ENCODE measurements at regions not wholly inside any gene's neighbourhood (a gene's known extent, or its start where the extent isn't known, plus 50 kb on each side); places are given as distances from the start of the nearest gene placed in this dataset.
"Not testable (repeated sequence)": the region's sequence is repeated elsewhere in the genome, so short reads cannot be mapped to it uniquely, and the experiment has no call there.

DNA sequence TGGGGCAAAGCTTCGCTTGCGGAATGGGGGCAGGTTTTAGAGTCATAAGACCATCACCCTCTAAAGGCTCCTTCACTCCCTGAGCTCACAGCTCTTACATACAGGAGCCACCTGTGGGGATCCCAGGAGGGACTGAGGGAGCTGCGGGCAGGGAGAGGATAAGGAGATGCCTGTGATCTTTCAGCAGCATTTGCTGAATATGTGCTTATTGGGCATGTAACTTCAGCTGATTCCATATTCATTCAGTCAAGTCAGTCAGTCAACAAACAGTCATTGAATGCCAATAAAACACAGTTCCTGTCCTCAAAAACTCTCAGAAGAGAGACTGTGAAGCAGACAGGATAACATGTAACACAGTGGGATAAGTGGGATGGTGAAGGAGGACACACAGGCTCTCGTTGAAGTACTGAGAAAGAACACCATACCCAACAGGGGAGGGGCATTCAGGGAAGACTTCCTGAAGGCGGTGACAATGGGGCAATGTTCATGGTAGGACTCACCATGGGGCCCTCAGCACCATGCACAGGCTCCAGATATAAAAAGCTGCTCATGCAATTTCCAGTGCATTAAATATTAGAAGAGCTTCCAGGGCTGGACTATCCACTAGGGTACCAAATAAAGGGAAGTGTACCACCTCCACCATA is 240.9 kb downstream of the UACA start:
- no peak for DNase-seq

DNA sequence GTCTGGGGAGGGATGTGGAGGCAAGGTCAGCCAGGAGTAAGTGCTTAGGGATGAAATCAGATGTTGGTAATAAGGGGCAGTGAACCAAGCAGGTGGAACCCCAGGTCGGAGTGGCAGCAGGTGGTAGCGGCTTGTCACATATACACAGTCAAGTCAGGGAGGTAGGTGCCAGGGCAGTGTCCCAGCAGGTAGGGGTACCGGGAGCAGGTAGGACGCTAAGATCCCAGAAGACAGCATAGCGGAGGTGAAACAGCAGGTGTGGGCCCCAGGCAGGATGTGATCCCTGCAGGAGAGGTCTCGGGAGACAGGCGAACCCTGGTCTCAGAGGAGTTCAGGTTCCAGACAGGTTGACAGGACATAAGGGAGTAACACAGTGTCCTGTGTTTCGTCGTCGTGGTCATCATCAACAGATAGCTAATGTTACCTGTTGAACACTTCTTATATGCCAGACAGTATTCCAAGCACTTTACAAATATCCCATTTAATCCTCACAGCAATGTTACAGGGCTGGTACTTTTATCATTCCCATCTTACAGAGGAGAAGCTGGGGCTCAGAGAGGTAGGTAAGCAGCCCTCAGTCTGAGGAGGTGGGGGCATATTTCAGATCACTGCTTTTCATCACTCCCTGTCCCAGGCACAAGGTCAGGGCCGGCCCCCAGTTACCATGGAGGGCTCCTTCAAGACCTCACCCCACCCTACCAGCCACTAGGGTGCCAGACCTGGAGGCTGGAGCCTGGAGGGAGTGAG is 241.6 kb downstream of the UACA start:
- no peak for DNase-seq

DNA sequence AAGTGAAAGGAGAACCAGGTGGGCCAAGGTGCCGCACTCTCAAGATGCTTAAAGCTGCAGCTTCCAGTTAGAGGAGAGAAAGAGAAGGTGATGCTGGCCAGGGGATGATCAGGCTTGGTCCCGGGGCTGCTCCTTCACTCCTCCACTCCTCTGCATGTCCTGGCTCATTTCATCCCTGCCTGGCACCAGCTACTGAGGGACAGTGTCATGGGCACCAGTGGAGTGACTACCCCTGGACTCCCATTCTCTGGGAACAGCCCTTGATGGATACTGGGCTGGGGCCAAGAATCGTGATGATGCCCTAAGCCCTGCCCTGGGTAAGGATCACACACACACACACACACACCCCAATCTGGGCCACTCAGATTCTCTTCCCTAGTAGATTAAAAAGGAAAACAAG is 243.7 kb downstream of the UACA start:
- DNase-seq = no peak

DNA sequence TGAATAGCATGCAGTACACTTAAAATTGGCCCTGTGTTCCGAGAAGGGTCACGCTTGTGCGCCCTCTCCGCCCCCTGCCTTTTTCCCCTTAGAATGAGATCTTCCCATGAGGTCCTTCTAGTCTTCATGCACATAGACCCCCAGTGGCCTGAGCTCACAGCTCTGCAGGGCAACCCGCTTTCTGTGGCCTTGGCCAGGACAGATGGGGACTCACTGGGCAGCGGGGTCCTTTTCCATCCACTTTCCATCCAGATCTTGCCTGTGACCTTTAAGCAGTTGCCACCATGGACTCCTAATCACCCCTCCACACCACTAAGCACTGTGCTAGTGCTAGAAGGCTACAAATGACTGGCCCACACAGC is 244.4 kb downstream of the UACA start:
- DNase-seq = no peak

DNA sequence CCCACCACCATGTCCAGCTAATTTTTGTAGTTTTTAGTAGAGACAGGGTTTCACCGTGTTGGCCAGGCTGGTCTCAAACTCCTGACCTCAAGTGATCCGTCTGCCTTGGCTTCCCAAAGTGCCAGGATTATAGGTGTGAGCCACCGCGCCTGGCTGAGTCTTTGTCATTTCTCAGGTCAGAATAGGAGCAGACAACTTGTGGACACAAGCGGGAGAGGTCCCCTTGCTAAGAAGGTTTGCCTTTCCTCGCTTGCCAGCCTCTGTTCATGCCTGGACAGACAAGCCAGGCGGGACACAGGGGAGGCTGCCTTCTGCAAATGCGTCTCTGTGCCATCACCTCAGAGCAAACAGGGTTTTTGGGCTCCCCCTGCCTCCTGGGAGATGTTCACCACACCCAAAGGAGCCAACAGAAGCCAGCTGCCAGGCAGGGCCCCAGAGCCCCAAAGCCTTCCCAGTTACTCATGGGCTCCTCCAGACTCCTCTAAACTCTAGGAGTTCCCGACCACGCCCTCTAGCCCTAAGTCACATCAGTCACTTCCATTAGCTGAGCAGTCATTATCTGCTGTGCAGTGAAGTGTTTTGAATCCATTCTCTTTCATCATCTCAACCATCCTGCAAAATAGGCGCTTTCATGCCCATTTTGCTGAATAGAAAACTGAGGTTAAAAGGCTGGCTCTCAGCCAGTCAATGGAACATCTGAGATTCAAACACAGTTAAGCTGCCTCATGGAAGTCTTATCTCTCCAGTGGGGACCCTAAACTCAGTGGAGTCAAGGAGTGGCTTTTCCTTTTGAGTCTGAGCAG is 245.0 kb downstream of the UACA start:
- DNase-seq = no peak

DNA sequence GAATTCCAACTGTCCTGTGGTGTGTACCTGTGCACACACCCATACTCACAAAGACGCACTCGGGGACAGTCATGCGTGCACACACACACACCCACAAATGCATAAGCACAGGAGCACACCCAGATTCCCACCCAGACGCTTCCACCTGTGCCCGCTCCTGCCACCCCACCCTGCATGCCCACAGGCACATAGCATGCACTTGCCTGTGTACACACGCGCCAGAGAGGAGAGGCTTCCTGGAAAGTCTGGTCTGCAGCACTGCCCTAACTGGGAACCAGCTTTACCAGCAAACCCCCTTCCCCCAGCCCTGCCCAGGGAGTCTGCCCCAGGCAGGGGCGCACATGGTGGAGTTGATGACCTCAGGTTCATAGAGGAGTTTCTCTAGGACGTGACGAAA is 246.2 kb downstream of the UACA start:
- no peak for DNase-seq

DNA sequence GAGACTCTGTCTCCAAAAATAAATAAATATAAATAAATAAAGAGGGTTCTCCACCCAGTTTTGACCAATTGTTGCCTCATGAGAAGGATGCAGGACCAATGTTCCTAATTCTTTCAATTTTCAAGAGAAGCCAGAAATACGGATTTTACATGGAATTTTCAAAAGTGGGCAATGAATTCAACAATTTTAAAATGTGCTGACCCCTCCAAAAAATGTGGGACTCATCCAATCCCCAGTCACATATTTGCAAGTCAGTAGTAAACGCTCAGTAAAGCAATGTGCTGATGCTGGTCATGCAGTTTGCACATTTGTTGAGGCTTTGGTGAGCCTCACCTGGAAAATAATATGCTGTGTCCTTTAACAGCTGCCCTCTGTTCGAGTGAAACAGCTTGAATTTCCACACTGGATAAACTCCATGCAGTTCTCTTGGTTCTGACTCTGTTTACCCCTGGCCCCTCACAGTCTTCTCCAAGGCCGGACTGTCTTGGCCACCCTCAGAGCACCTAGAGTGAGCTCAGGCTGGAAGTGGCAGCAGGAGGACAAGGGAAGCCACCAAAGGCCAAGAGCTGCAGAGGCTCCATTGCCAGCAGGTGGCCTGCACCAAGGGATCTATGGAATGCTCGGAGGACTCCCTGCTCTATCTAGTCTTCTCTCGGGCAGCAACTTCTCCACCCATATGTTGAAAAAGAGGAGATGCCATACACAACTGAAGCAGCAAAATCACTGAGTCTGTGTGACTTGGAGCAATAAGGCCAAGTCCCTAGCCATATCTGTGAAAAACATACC is 246.8 kb downstream of the UACA start:
- no peak for DNase-seq

DNA sequence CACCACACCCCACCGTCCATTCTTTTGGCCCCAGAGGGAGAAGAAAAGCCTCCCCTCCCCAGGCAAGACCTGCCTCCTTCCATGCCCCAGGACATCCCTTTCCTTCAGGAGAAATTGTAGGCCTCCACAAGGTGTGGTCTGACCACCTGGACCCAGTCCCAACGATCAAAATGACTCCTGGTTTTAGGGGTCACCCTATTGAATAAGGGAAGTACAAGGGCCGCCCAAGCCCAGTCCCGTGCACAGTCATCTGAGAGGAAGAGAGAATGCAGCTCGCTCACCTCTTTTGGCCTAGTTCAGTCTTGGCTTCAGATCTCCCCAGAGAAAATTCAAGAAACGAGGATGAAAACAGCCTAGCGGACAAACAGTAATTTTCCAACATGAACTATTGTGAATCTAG is 249.1 kb downstream of the UACA start:
- no peak for DNase-seq

DNA sequence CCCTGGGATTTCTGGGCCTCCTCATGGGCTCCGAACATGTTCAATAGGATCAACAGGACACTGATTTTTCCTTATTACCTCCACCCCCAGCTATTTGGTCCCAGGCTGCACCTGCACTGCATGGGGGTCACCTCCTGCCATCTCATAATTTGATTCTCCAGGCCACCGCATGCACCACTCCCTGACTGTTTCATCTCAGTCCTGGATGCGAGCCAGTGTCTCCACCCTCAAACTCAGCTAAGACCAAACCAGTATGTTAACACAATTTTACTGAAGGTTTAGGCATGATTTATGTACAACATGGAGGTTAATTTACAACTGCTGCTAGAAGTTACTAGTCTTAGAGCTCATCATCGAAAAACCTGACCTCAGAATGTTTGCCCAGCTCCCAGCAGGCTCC is 249.5 kb downstream of the UACA start:
- DNase-seq = no peak

DNA sequence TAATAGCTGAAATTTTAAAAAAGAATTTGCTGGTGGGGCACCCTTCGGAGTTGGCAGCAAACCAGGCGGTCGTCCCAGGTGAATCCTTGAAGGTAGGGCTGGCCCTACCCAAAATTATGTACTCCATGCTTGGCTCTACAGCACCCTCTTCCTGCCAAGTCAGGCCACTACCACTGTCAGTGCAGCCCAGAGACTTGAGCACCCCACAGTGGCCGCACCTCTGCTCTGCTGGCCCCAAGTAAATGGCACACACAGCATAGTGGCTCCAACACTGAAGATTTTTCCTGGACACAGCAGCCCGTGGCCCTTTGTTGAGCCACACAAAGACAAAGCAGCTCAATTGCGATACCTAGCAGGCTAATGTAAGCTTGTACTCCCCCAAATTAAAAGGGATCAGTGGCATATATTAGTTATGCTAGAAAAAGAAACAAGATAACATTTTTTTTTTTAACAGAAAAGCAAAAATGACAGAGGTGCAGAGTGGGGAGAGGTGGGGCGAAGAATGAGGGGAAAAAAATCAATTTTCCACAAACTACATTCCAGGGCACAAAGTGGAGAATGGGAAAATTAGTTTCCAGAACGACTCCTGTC is 250.5 kb downstream of the UACA start:
- no peak for DNase-seq

DNA sequence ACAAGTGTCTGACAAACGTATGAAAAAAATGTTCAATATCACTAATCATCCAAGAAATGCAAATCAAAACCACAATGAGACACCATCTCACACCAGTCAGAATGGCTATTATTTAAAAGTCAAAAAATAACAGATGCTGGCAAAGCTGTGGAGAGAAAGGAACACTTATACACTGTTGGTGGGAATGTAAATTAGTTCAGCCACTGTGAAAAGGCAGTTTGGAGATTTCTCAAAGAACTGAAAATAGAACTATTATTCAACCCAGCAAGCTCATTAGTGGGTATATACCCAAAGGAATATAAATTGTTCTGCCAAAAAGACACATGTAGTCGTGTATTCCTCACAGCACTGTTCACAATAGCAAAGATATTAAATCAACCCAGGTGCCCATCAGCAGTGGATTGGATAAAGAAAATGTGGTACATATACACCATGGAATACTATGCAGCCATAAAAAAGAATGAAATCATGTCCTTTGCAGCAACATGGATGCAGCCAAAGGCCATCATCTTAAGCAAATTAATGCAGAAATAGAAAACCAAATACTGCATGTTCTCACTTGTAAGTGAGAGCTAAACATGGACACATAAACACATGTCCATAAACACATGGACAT is 251.3 kb downstream of the UACA start:
- DNase-seq = not testable (repeated sequence)

DNA sequence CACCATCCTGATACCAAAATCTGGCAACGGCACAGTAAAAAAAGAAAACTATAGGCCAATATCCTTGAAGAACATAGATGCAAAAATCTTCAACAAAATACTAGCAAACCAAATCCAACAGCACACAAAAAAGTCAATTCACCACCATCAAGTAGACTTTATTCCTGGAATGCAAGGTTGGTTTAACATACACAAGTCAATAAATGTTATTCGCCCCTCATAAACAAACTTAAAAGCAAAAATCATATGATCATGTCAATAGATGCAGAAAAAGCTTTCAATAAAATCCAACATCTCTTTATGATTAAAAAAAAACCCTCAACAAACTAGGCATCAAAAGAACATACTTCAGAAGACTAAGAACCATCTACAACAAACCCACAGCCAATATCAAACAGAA is 252.9 kb downstream of the UACA start:
- DNase-seq = no peak

DNA sequence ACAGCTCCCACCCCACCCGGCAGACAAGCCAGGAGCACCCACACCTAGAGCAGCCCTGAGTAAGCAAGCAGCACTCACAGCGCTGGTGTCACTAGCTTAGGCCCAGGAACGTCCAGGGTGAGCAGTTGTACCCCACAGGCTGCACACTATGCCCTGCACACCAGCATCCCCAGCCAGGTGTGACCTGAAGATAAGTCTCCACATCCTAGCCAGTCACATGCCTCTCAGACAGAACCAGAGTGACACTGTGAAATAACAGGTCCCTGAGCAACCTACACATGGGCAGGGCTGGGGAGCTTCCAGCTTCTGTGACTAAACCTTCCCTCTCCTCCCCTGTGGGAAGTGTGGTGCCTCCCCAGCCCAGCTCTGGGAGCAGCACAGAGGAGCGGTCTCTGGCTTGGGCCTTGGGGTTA is 253.6 kb downstream of the UACA start:
- DNase-seq = no peak

DNA sequence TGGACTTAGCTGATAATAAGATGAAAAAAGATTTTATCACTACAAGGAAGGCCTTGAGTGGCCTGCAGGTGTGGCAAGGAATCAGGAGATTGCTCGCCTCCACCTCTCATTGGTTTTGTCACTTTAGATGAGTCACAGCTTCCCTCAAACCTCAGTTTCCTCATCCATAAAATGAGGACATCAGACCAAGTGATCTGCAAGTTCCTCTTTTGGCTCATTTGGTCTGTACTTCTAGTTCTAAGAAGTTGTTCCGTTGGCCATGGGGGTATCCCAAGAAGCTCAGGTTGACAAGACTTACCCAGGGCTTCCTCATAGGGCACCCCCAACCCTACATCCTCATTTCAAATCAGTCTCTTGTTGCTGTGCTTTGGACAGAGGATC is 254.1 kb downstream of the UACA start:
- no peak for DNase-seq

DNA sequence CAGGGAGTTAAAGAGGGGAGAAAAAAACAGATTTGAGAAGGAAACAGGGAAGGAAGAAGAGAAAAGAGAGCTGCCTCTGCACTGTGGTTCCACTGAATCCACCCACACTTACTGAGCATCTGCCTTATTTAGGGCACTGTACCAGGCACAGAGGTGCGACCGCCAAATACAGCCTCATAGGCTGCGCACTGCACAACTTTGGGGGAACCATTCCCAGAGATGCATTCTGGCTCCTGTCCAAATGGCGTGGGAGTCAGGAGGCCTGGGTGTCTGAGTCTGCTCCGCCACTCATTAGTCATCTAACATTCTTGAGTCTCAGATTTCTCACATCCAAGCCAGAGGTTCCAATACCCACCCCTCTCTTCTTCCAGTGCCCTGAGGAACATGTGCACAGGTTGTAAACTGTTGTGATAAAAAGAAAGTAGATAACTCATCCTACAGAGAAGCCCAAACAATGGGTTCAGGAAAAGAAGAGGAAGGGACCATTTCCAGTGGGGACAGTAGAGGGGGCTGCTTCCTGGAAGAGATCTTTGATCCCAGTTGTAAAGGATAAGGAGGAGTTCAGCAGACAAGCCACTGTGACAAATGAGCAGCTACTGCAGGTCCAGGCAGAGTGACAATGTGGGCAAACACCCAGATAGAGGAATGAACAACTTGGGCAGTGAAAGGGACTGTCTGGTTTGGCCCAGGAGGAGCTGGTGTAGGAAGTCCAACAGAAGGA is 254.6 kb downstream of the UACA start:
- no peak for DNase-seq

DNA sequence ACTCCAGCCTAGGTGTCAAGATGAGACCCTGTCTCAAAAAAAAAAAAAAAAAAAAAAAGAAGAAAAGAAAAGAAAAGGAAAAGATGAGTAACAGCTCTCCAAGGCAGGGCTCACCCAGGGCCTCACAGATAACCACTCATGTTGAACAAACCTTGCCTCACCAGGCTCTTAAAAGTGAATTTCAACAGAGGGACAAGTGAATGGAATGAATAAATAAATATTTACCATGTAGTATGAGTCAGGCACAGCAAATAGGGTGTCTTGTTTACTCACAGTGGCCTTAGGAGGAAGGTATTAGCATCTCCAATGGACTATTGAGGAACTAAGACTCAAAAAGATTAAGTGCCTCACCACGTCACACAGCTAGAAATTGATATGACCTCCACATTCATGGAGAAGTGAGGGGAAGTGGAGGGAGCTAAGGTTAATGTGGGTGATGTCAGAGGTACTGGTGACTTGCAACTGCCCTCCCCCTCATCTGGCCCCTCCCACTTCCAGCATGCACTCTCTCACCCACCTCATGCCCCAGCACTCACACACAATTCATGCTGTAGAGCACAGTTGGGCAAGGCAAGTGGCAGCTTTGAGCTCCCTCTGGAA is 255.5 kb downstream of the UACA start:
- DNase-seq = no peak

DNA sequence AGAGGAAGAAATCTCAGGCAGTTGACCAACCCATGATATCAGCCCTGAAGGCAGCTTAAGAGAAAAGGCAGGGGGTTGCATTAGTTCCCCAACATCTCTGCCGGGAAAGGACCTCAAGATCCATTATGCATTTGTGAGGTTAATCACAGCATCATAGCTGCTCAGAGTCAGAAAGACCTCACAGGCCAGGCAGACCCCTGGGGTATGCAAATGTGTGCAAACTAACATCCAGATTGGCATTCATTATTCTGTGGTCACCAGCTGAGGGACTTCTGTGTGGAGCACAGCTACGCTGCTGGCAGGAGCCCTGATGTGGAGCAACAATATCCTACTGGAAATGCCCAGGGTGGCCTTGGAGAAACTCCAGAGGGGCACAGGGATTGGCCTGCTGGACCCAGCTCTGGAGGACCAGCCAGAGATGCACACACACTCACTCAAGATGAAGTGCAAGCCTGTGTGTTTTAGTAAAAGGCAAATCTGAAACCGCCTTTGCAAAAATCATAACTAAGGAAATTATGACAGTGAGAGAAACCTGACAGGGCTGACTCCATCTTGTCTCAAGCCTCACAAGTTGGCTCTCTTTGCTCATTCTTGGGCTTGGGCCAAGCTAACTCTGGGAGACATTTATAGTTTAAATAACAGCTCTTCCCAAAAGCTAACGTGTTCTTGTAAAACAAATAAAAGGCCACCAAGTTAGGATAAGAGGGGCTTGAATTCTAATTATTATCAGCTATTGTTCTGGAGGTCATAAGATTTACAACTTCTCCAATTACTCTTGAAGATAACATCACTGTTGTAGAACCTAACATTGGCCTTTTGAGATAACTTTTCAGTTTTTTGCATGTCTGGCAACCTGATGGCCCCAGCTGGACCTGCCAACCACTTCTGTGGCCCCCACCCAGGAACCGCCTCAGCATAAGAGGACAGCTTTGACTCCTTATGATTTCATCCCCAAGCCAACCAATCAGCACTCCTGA is 257.1 kb downstream of the UACA start:
- DNase-seq = no peak

DNA sequence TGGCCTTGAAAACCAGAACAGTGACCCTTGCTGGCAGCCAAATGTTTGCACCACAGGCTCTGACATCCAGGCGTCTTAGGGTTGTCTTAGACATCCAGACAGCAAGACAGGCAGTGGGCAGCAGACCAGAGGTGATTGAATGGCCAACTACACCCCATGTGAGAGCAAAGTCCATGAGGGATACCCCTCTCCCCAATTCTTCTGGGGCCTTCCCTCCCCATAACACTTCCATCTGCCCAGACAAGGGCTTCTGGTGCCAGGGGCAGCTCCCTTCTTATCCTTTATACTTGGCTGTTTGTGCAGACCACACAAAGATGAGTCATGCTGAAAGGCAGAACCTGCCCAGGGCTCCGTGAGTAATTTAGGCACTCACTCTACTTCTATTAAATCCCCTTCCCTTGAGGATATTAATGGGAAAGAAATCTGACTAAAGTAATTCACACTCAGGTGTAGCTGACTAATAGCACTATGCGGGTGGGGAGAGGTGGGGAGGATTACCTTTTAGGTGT is 257.9 kb downstream of the UACA start:
- DNase-seq = no peak

DNA sequence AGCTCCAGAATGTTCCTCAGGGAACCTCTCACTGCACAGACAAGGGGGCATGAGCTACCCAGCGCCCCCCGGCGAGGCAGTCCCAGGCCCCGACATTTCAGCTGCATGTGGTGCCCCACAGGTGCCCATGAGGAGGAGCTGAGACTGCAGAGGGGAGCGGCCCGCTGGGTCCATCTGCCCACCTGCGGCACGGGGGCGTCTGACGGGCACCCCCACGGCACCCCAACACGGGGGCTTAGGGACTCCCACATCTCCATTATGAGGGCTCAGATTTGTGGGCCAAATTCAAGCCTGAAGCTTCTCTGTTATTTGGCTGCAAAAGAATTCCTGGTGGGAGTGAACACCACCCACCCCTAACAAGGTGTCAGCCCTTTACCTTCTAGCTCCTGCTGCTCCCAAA is 258.4 kb downstream of the UACA start:
- DNase-seq = no peak

Data from activated CD4-positive, CD25-positive, alpha-beta regulatory T cell (primary cell).